SJSA1 (cell line): ENCODE measurements at regions not wholly inside any gene's neighbourhood (a gene's known extent, or its start where the extent isn't known, plus 50 kb on each side); places are given as distances from the start of the nearest gene placed in this dataset.

ENCODE experiments used
- DNase-seq, 2 experiments: peaks; one replicate each; pipeline ENCODE4 v3.0.0-alpha.2; 2015 to 2020; ENCODE audit warnings: low spot score in 2 of 2, low read depth in 1 of 2
- H3K27ac ChIP-seq: fragments of 250-450 bp; sonication (Bioruptor Pico); 2 replicates; pipeline ENCODE4 v1.5.1; 2020; ENCODE audit warnings: mild to moderate bottlenecking, moderate library complexity
- H3K27me3 ChIP-seq: fragments of 250-450 bp; sonication (Bioruptor Pico); replicated peaks from 2 replicates; pipeline ENCODE4 v1.5.1; 2020; ENCODE audit warnings: mild to moderate bottlenecking, moderate library complexity
- H3K36me3 ChIP-seq: fragments of 250-450 bp; sonication (Bioruptor Pico); 2 replicates; pipeline ENCODE4 v1.5.1; 2020; ENCODE audit warnings: mild to moderate bottlenecking
- H3K4me1 ChIP-seq: fragments of 250-450 bp; sonication (Bioruptor Pico); replicated peaks from 2 replicates; pipeline ENCODE4 v1.6.1; 2021; ENCODE audit warnings: mild to moderate bottlenecking
- H3K4me3 ChIP-seq: fragments of 250-450 bp; sonication (Bioruptor Pico); 2 replicates; pipeline ENCODE4 v1.5.1; 2020; ENCODE audit warnings: mild to moderate bottlenecking
- H3K9me3 ChIP-seq: fragments of 250-450 bp; sonication (Bioruptor Pico); replicated peaks from 2 replicates; pipeline ENCODE4 v1.5.1; 2020; ENCODE audit warnings: mild to moderate bottlenecking

- DNase-seq = no peak
Measured at GRCh38 chr6:139597087-139597763, 222.8 kb upstream of the CITED2 start.

DNA sequence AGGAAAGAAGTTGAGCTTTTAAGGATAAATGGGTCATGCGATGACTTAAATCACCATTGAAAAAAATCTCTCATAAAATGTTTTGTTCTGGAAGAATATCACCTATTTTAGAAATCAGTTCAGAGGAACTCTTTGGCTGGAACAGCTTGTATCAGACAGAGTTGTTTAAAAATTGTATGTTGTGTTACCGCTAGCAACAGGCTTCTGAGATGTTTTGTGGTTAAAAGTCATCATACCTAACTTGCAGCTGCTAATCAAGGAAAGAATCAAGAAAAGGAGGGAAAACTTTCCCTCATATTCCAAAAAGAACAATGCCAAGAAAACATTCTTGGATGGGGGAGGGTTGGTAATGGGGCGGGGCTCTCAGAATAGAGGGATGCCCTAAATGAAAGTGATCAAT lies 220.7 kb upstream of the CITED2 start:
- Histone ChIP-seq H3K4me3 (no peak overlapping the region), H3K27ac (no peak overlapping the region), H3K36me3 (no peaks in the 10 kb centered on the region), H3K4me1 (peaks cover 36% of the 10 kb centered on the region), H3K27me3 (no peaks in the 10 kb centered on the region), H3K9me3 (no peaks in the 10 kb centered on the region)
- no peak for DNase-seq

More at GRCh38 chr6:139597087-139597763, 222.8 kb upstream of the CITED2 start:
- no peaks in the 10 kb centered on the region for H3K9me3 ChIP-seq
- H3K4me1 ChIP-seq = peaks cover 21% of the 10 kb centered on the region
- H3K27me3 ChIP-seq = no peaks in the 10 kb centered on the region
- no peak overlapping the region for H3K4me3 ChIP-seq
- H3K36me3 ChIP-seq = no peaks in the 10 kb centered on the region
- peak overlapping the region; percentile 81 for H3K27ac ChIP-seq

- DNase-seq = no peak
- H3K4me3 ChIP-seq = no peak overlapping the region
- no peaks in the 10 kb centered on the region for H3K27me3 ChIP-seq
- H3K36me3 ChIP-seq = no peaks in the 10 kb centered on the region
- peaks cover 37% of the 10 kb centered on the region for H3K4me1 ChIP-seq
- H3K27ac ChIP-seq = no peak overlapping the region
- no peaks in the 10 kb centered on the region for H3K9me3 ChIP-seq
Measured at GRCh38 chr6:139594333-139594965, 220.0 kb upstream of the CITED2 start.

GRCh38 chr6:139593081-139593480 lies 218.6 kb upstream of the CITED2 start:
- H3K27ac ChIP-seq = no peak overlapping the region
- H3K36me3 ChIP-seq = no peaks in the 10 kb centered on the region
- H3K4me1 ChIP-seq = peaks cover 47% of the 10 kb centered on the region
- no peaks in the 10 kb centered on the region for H3K9me3 ChIP-seq
- no peak overlapping the region for H3K4me3 ChIP-seq
- H3K27me3 ChIP-seq = no peaks in the 10 kb centered on the region
- DNase-seq = no peak

DNA sequence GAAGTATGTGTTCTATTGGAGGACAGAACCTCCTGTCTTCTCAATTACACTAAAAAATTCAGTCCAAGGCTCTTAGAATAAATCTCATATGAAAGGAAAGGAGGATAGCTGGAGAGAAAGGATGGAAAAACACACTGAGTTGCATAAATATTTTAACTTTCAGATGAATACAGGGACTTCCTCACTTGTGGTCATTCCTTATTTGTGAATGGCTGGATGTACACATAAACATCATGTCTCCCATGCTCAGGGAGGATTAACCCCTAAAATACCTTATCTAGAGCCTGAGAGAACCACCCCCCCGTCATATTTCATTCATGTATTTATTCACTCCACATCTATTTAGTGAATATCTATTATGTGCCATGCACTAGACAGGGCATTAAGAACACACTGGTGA lies 217.6 kb upstream of the CITED2 start:
- Histone ChIP-seq H3K36me3 (no peaks in the 10 kb centered on the region), H3K9me3 (no peaks in the 10 kb centered on the region), H3K27me3 (no peaks in the 10 kb centered on the region), H3K27ac (no peak overlapping the region), H3K4me1 (peaks cover 43% of the 10 kb centered on the region), H3K4me3 (no peak overlapping the region)
- DNase-seq = no peak

DNA sequence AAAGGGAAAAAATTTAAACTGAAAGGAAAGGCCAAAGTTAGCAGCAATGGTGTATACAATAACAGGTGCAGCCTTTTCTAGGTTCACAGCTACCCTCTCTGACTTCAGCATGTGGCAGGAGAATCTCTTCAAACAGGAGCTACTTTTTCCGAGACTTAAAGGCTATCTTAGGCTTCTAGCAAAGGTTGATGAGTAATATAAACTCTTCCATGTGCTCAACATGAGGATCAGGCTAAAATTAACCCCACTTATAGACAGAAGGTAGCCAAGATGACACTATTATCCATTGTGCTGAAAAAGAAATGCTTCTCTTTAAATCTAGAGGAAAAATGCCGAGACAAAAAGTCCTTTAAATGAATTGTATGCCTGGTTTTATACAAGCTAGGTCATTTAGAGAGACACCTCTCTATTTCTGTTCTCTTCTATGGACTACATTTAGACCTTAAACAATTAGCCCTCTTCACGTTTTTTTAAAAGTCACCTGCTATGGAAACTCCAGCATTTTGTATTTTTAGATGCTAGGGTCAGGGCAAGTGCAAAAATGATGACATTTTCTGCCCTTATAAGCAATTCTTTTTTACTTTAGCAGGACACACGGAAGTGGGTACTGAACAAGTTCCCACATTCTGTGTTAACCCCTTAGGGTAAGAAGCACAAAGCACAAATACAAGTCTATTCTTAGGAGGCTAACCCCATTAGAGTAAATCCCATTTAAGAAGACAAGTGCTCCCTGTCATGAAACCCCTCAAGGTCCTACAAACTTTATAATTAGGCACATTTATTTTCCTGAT lies 216.8 kb upstream of the CITED2 start:
- DNase-seq = no peak

GRCh38 chr6:139590206-139590605 lies 215.8 kb upstream of the CITED2 start:
- Histone ChIP-seq H3K27me3 (no peaks in the 10 kb centered on the region), H3K36me3 (no peaks in the 10 kb centered on the region), H3K4me3 (no peak overlapping the region), H3K27ac (no peak overlapping the region), H3K9me3 (no peaks in the 10 kb centered on the region), H3K4me1 (peaks cover 48% of the 10 kb centered on the region)
- no peak for DNase-seq

More for the DNA sequence above, 216.8 kb upstream of the CITED2 start:
- H3K4me1 ChIP-seq = peaks cover 45% of the 10 kb centered on the region
- no peaks in the 10 kb centered on the region for H3K27me3 ChIP-seq
- no peaks in the 10 kb centered on the region for H3K9me3 ChIP-seq
- H3K27ac ChIP-seq = no peak overlapping the region
- no peaks in the 10 kb centered on the region for H3K36me3 ChIP-seq
- no peak overlapping the region for H3K4me3 ChIP-seq

GRCh38 chr6:139588734-139589593 lies 214.5 kb upstream of the CITED2 start:
- Histone ChIP-seq H3K27me3 (no peaks in the 10 kb centered on the region), H3K27ac (peak overlapping the region; percentile 93), H3K4me1 (peaks cover 48% of the 10 kb centered on the region), H3K36me3 (no peaks in the 10 kb centered on the region), H3K9me3 (no peaks in the 10 kb centered on the region), H3K4me3 (no peak overlapping the region)
- peak in 1 of 2 experiments; percentile 76 for DNase-seq

GRCh38 chr6:139588076-139588639 lies 213.7 kb upstream of the CITED2 start:
- H3K27ac ChIP-seq = peak overlapping the region; percentile 93
- H3K36me3 ChIP-seq = no peaks in the 10 kb centered on the region
- H3K4me3 ChIP-seq = no peak overlapping the region
- DNase-seq = no peak
- H3K4me1 ChIP-seq = peaks cover 53% of the 10 kb centered on the region
- no peaks in the 10 kb centered on the region for H3K9me3 ChIP-seq
- no peaks in the 10 kb centered on the region for H3K27me3 ChIP-seq

DNA sequence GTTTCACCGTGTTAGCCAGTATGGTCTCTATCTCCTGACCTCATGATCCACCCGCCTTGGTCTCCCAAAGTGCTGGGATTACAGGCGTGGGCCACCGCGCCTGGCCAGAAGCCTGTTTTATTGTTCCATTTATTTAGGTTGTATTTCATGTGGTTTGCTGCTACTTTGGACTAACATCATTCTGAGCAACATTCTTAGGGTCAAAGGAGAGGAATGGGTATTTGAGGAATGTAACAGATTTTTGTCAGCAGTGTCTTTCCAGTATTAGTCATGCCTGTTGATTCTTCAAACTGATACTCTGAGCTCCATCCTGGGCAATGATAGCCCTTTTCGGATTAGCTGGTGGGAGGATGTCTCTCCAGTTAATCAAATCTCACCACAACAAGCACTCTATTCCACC lies 213.0 kb upstream of the CITED2 start:
- peak overlapping the region; percentile 93 for H3K27ac ChIP-seq
- H3K9me3 ChIP-seq = no peaks in the 10 kb centered on the region
- peak; percentile 79 to 96 for DNase-seq
- H3K4me3 ChIP-seq = no peak overlapping the region
- no peaks in the 10 kb centered on the region for H3K36me3 ChIP-seq
- H3K4me1 ChIP-seq = peaks cover 60% of the 10 kb centered on the region
- H3K27me3 ChIP-seq = no peaks in the 10 kb centered on the region

- Histone ChIP-seq H3K36me3 (no peaks in the 10 kb centered on the region), H3K27me3 (no peaks in the 10 kb centered on the region), H3K9me3 (no peaks in the 10 kb centered on the region), H3K4me1 (peaks cover 50% of the 10 kb centered on the region), H3K27ac (peak overlapping the region; percentile 93; the same call in 1 of the 2 replicates), H3K4me3 (no peak overlapping the region)
- no peak for DNase-seq
Measured at GRCh38 chr6:139586273-139586672, 211.8 kb upstream of the CITED2 start.

DNA sequence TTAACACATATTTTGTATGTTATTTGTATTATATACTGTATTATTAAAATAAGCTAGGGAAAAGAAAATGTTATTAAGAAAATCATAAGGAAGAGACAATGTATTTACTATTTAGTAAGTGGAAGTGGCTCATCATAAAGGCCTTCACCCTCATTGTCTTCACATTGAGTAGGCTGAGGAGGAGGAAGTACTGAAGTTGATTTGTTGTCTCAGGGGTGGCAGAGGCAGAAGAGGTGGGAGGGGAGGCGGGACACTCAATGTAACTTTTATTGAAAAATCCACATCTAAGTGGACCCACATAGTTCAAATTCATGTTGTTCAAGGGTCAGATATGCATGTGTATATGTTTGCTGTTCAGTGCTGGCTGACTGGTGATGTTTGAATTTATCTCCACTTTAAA lies 210.2 kb upstream of the CITED2 start:
- H3K9me3 ChIP-seq = no peaks in the 10 kb centered on the region
- no peaks in the 10 kb centered on the region for H3K36me3 ChIP-seq
- H3K4me1 ChIP-seq = peaks cover 45% of the 10 kb centered on the region
- H3K4me3 ChIP-seq = no peak overlapping the region
- no peaks in the 10 kb centered on the region for H3K27me3 ChIP-seq
- no peak for DNase-seq
- no peak overlapping the region for H3K27ac ChIP-seq

GRCh38 chr6:139583420-139583819 lies 209.0 kb upstream of the CITED2 start:
- no peaks in the 10 kb centered on the region for H3K9me3 ChIP-seq
- peak overlapping the region; percentile 25; the same call in 1 of the 2 replicates for H3K27ac ChIP-seq
- H3K27me3 ChIP-seq = no peaks in the 10 kb centered on the region
- H3K36me3 ChIP-seq = no peaks in the 10 kb centered on the region
- DNase-seq = no peak
- no peak overlapping the region for H3K4me3 ChIP-seq
- H3K4me1 ChIP-seq = peaks cover 40% of the 10 kb centered on the region
